ENCODE measurements at regions not wholly inside any gene's neighbourhood (a gene's known extent, or its start where the extent isn't known, plus 50 kb on each side); places are given as distances from the start of the nearest gene placed in this dataset.

DNA sequence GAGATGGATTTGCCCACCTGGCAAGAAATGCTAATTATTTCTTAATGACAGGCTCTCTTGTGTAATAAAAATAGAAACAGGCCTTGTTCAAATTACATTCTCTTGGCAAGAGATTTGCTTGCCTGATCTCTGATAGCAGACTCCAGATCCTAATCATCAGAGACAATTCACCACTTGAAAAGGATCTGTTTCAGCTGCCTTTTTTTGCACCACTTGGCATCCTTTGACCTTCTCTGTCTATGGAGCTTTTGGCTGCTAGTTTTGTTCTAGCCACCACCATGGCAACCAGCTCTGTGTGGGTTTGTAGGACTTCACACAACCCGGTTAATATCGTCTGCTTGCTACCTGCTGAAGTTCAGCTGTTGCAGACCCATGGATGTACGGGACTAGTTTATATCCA, 241.1 kb upstream of the TLL1 start:
- Mint-ChIP-seq H3K27me3 (peaks cover 0 to 5% of the 10 kb centered on the region in 2 donors), H3K27ac (no peak overlapping the region), H3K9me3 (peaks cover 0 to 12% (median 3%) of the 10 kb centered on the region in 3 donors), H3K4me3 (no peak overlapping the region), H3K36me3 (no peaks in the 10 kb centered on the region), H3K4me1 (no peaks in the 10 kb centered on the region)
- no peak overlapping the region for H3K27ac ChIP-seq (ENCODE audit: low read length)
- no peaks in the 10 kb centered on the region for H3K4me1 ChIP-seq (ENCODE audit: control insufficient read depth in 1 of 2, extremely low read depth in 1 of 2, insufficient read depth in 2 of 2, low read length in 2 of 2)
- DNase-seq, result no peak
- no peaks in the 10 kb centered on the region for H3K9me3 ChIP-seq
- H3K36me3 ChIP-seq (ENCODE audit: control insufficient read depth in 2 of 2, extremely low read depth in 1 of 2, insufficient read depth in 1 of 2, low read length in 1 of 2), result no peaks in the 10 kb centered on the region
- no peaks in the 10 kb centered on the region for H3K27me3 ChIP-seq (replicated peaks in 1 of 2; ENCODE audit: control insufficient read depth in 2 of 2, extremely low read depth in 1 of 2, insufficient read depth in 2 of 2, low read length in 1 of 2)
- no peak for ATAC-seq (replicated peaks in 1 of 4)
- no CpG with 5 or more reads among the region's 3 CpGs for WGBS (ENCODE audit: insufficient coverage)
- CTCF ChIA-PET, result no interaction called here
- no peak overlapping the region for H3K4me3 ChIP-seq (ENCODE audit: control insufficient read depth in 1 of 2, extremely low read depth in 1 of 2, low read length in 1 of 2)
- POLR2A ChIA-PET, result no interaction called here

DNA sequence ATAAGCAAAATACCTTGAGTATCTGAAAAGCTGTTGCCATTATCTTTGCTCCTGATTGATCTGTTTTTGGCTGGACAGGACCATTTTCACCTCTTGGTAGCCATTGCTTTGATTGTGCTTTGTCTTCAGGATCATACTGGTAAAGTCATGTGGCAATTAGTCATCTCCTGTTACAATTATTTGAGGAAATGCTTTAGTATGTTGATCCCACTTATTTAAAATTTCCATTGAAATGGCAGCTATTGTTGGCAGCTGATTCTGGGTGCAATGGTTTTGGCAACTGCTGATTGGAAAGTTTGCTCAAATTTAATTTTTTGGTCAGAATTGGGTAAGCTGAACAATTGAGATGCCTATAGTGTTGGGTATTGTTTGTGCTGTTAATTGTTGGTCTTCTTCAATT, 238.3 kb upstream of the TLL1 start:
- H3K27me3 ChIP-seq (replicated peaks in 1 of 2; ENCODE audit: control insufficient read depth in 2 of 2, extremely low read depth in 1 of 2, insufficient read depth in 2 of 2, low read length in 1 of 2), result no peaks in the 10 kb centered on the region
- H3K4me3 ChIP-seq (ENCODE audit: control insufficient read depth in 1 of 2, extremely low read depth in 1 of 2, low read length in 1 of 2), result no peak overlapping the region
- Mint-ChIP-seq H3K27me3 (peaks cover 0 to 5% of the 10 kb centered on the region in 2 donors), H3K9me3 (peaks cover 0 to 12% (median 3%) of the 10 kb centered on the region in 3 donors), H3K36me3 (no peaks in the 10 kb centered on the region), H3K27ac (no peak overlapping the region), H3K4me3 (no peak overlapping the region), H3K4me1 (no peaks in the 10 kb centered on the region)
- ATAC-seq (replicated peaks in 1 of 4), result no peak
- ChIA-PET CTCF (no interaction called here), POLR2A (no interaction called here)
- no peaks in the 10 kb centered on the region for H3K36me3 ChIP-seq (ENCODE audit: control insufficient read depth in 2 of 2, extremely low read depth in 1 of 2, insufficient read depth in 1 of 2, low read length in 1 of 2)
- no peaks in the 10 kb centered on the region for H3K9me3 ChIP-seq
- H3K4me1 ChIP-seq (ENCODE audit: control insufficient read depth in 1 of 2, extremely low read depth in 1 of 2, insufficient read depth in 2 of 2, low read length in 2 of 2), result no peaks in the 10 kb centered on the region
- H3K27ac ChIP-seq (ENCODE audit: low read length), result no peak overlapping the region
- no peak for DNase-seq

DNA sequence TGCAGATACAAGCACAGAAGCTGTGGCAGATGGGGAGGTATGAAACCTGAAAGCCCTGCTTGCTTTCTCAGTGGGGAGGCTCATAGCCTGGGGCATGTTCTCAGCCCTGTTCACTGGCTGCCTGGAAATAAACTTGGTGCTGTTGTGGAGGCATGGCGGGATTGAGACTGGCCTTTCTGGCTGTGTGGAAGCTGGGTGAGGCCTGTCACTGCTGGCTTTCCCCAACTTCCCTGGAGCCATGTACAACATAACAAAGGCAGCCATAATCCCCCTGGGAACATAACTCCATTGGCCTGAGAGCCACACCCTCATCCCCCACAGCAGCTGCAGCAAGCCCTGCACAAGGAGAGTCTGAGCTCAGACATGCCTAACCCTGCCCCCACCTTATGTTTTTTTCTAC, 237.7 kb upstream of the TLL1 start:
- Histone ChIP-seq H3K4me3 (ENCODE audit: control insufficient read depth in 1 of 2, extremely low read depth in 1 of 2, low read length in 1 of 2) (no peak overlapping the region), H3K36me3 (ENCODE audit: control insufficient read depth in 2 of 2, extremely low read depth in 1 of 2, insufficient read depth in 1 of 2, low read length in 1 of 2) (no peaks in the 10 kb centered on the region), H3K27me3 (replicated peaks in 1 of 2; ENCODE audit: control insufficient read depth in 2 of 2, extremely low read depth in 1 of 2, insufficient read depth in 2 of 2, low read length in 1 of 2) (no peaks in the 10 kb centered on the region), H3K27ac (ENCODE audit: low read length) (no peak overlapping the region), H3K9me3 (no peaks in the 10 kb centered on the region), H3K4me1 (ENCODE audit: control insufficient read depth in 1 of 2, extremely low read depth in 1 of 2, insufficient read depth in 2 of 2, low read length in 2 of 2) (no peaks in the 10 kb centered on the region)
- no CpG with 5 or more reads among the region's 1 CpG for WGBS (ENCODE audit: insufficient coverage)
- POLR2A ChIA-PET, result no interaction called here
- peaks cover 0 to 5% of the 10 kb centered on the region in 2 donors for H3K27me3 Mint-ChIP-seq
- H3K9me3 Mint-ChIP-seq, result peaks cover 0 to 12% (median 3%) of the 10 kb centered on the region in 3 donors
- DNase-seq, result no peak
- H3K4me3 Mint-ChIP-seq, result no peak overlapping the region
- CTCF ChIA-PET, result no interaction called here
- H3K36me3 Mint-ChIP-seq, result no peaks in the 10 kb centered on the region
- no peak for ATAC-seq (replicated peaks in 1 of 4)
- no peaks in the 10 kb centered on the region for H3K4me1 Mint-ChIP-seq
- H3K27ac Mint-ChIP-seq, result no peak overlapping the region

DNA sequence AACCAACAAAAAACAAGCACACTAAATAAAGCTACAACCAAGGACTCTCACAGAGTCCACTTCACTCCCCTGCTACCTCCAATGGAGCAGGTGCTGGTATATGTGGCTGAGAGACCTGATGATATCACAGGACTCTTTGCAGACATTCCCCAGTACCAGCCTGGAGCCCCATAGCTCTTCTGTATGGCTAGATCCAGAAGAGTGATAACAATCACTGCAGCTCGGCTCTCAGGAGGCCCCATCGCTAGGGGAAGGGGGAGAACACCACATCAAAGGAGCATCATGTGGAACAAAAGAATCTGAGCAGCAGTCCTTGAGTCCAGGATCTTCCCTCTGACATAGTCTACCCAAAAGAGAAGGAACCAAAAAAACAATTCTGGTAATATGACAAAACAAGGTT, 237.1 kb upstream of the TLL1 start:
- no peaks in the 10 kb centered on the region for H3K9me3 ChIP-seq
- H3K9me3 Mint-ChIP-seq, result peaks cover 0 to 12% (median 3%) of the 10 kb centered on the region in 3 donors
- H3K4me1 Mint-ChIP-seq, result no peaks in the 10 kb centered on the region
- DNase-seq (no peak), ATAC-seq (replicated peaks in 1 of 4) (no peak)
- H3K4me3 Mint-ChIP-seq, result no peak overlapping the region
- no peaks in the 10 kb centered on the region for H3K36me3 Mint-ChIP-seq
- no peaks in the 10 kb centered on the region for H3K4me1 ChIP-seq (ENCODE audit: control insufficient read depth in 1 of 2, extremely low read depth in 1 of 2, insufficient read depth in 2 of 2, low read length in 2 of 2)
- H3K36me3 ChIP-seq (ENCODE audit: control insufficient read depth in 2 of 2, extremely low read depth in 1 of 2, insufficient read depth in 1 of 2, low read length in 1 of 2), result no peaks in the 10 kb centered on the region
- H3K27ac Mint-ChIP-seq, result no peak overlapping the region
- peaks cover 0 to 4% of the 10 kb centered on the region in 2 donors for H3K27me3 Mint-ChIP-seq
- no CpG with 5 or more reads among the region's 2 CpGs for WGBS (ENCODE audit: insufficient coverage)
- CTCF ChIA-PET, result no interaction called here
- H3K27me3 ChIP-seq (replicated peaks in 1 of 2; ENCODE audit: control insufficient read depth in 2 of 2, extremely low read depth in 1 of 2, insufficient read depth in 2 of 2, low read length in 1 of 2), result no peaks in the 10 kb centered on the region
- no peak overlapping the region for H3K4me3 ChIP-seq (ENCODE audit: control insufficient read depth in 1 of 2, extremely low read depth in 1 of 2, low read length in 1 of 2)
- POLR2A ChIA-PET, result no interaction called here
- no peak overlapping the region for H3K27ac ChIP-seq (ENCODE audit: low read length)

DNA sequence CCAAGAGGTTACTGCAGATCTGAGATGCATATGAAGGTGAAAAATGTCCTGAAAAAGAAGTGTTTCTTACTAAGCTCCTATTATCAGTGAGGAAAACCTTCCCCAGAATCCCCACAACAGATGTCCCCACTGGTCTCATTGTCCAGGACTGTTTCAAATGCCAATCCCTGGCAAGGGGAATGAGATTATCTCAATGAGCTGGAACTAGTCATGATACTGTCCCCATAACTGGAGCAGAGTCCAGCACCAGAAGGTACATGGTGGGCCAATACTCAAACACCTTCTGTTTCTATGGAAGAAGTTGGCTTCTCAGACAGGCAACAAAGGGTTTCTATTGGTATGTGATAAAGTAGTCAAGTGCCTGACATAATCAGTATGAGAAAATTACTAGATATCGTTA, 221.1 kb upstream of the TLL1 start:
- Histone ChIP-seq H3K27me3 (replicated peaks in 1 of 2; ENCODE audit: control insufficient read depth in 2 of 2, extremely low read depth in 1 of 2, insufficient read depth in 2 of 2, low read length in 1 of 2) (no peaks in the 10 kb centered on the region), H3K4me1 (ENCODE audit: control insufficient read depth in 1 of 2, extremely low read depth in 1 of 2, insufficient read depth in 2 of 2, low read length in 2 of 2) (no peaks in the 10 kb centered on the region), H3K27ac (ENCODE audit: low read length) (no peak overlapping the region), H3K36me3 (ENCODE audit: control insufficient read depth in 2 of 2, extremely low read depth in 1 of 2, insufficient read depth in 1 of 2, low read length in 1 of 2) (no peaks in the 10 kb centered on the region), H3K9me3 (no peaks in the 10 kb centered on the region), H3K4me3 (ENCODE audit: control insufficient read depth in 1 of 2, extremely low read depth in 1 of 2, low read length in 1 of 2) (no peak overlapping the region)
- WGBS (ENCODE audit: insufficient coverage), result no CpG with 5 or more reads among the region's 1 CpG
- no peaks in the 10 kb centered on the region for H3K27me3 Mint-ChIP-seq
- H3K4me1 Mint-ChIP-seq, result no peaks in the 10 kb centered on the region
- H3K36me3 Mint-ChIP-seq, result no peaks in the 10 kb centered on the region
- H3K4me3 Mint-ChIP-seq, result no peak overlapping the region
- peaks cover 0 to 5% (median 0%) of the 10 kb centered on the region in 3 donors for H3K9me3 Mint-ChIP-seq
- ChIA-PET CTCF (no interaction called here), POLR2A (interaction anchor here in 1 of 2 donors (0.7 kb wide), 1 partner anchor 20 kb away, joined by 4 read pairs; no protein-coding TSS in a partner anchor)
- ATAC-seq (replicated peaks in 1 of 4) (no peak), DNase-seq (no peak)
- no peak overlapping the region for H3K27ac Mint-ChIP-seq

DNA sequence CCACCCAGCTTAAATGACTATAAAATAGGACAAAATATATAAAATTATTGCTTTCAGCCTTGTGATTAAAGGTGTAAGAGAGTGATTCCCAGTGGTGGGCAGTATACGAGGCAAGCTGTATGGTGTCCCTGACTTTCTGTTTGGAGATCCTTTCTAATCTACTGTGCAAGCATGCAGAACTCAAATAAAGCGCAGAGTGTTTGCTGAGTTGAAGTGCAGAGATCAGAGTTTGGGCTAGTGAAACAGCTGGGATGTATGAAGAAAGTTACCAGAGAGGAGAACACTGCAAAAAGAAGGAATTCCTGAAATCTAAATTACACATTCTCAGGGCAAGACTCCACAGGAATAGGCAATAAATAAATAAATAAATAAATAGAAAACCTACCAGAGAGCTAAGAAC, 218.5 kb upstream of the TLL1 start:
- H3K4me3 Mint-ChIP-seq, result no peak overlapping the region
- POLR2A ChIA-PET, result no interaction called here
- no peak for ATAC-seq (replicated peaks in 1 of 4)

DNA sequence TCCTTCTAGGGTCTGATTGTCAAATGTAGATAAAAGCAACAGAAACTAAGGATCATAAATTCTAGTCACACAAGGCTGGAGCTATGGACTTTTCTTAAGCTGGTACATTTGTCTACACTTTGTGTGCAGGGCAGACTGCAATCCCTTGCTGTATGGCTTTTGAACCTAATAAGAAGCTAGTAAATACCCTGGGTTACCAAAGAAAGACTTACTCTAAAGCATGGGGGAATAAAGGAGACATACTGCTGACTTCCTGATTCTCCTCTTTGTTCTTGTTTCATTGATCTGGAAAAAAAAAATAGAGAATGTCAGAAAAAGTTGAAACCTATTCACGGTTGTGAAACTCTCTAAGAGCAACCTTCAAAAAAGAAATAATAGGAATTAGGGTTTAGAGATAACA, 216.6 kb upstream of the TLL1 start:
- H3K4me1 Mint-ChIP-seq, result no peaks in the 10 kb centered on the region
- Histone ChIP-seq H3K36me3 (ENCODE audit: control insufficient read depth in 2 of 2, extremely low read depth in 1 of 2, insufficient read depth in 1 of 2, low read length in 1 of 2) (no peaks in the 10 kb centered on the region), H3K27me3 (replicated peaks in 1 of 2; ENCODE audit: control insufficient read depth in 2 of 2, extremely low read depth in 1 of 2, insufficient read depth in 2 of 2, low read length in 1 of 2) (no peaks in the 10 kb centered on the region), H3K4me1 (ENCODE audit: control insufficient read depth in 1 of 2, extremely low read depth in 1 of 2, insufficient read depth in 2 of 2, low read length in 2 of 2) (no peaks in the 10 kb centered on the region), H3K27ac (ENCODE audit: low read length) (no peak overlapping the region), H3K9me3 (no peaks in the 10 kb centered on the region), H3K4me3 (ENCODE audit: control insufficient read depth in 1 of 2, extremely low read depth in 1 of 2, low read length in 1 of 2) (no peak overlapping the region)
- ATAC-seq (replicated peaks in 1 of 4) (no peak), DNase-seq (no peak)
- no peak overlapping the region for H3K4me3 Mint-ChIP-seq
- no peaks in the 10 kb centered on the region for H3K27me3 Mint-ChIP-seq
- ChIA-PET CTCF (no interaction called here), POLR2A (no interaction called here)
- no peaks in the 10 kb centered on the region for H3K36me3 Mint-ChIP-seq
- WGBS (ENCODE audit: insufficient coverage), result no CpG with 5 or more reads among the region's 1 CpG
- no peak overlapping the region for H3K27ac Mint-ChIP-seq
- peaks cover 0 to 5% (median 0%) of the 10 kb centered on the region in 3 donors for H3K9me3 Mint-ChIP-seq

More for the DNA sequence above, 218.5 kb upstream of the TLL1 start:
- DNase-seq, result no peak
- WGBS (ENCODE audit: insufficient coverage), result 94% methylated on average over 2 of the region's 2 CpGs
- H3K4me3 ChIP-seq (ENCODE audit: control insufficient read depth in 1 of 2, extremely low read depth in 1 of 2, low read length in 1 of 2), result no peak overlapping the region
- CTCF ChIA-PET, result no interaction called here
- Mint-ChIP-seq H3K27me3 (no peaks in the 10 kb centered on the region), H3K4me1 (no peaks in the 10 kb centered on the region), H3K9me3 (peaks cover 0 to 5% (median 0%) of the 10 kb centered on the region in 3 donors), H3K36me3 (no peaks in the 10 kb centered on the region), H3K27ac (no peak overlapping the region)
- no peaks in the 10 kb centered on the region for H3K36me3 ChIP-seq (ENCODE audit: control insufficient read depth in 2 of 2, extremely low read depth in 1 of 2, insufficient read depth in 1 of 2, low read length in 1 of 2)
- no peaks in the 10 kb centered on the region for H3K4me1 ChIP-seq (ENCODE audit: control insufficient read depth in 1 of 2, extremely low read depth in 1 of 2, insufficient read depth in 2 of 2, low read length in 2 of 2)
- H3K27me3 ChIP-seq (replicated peaks in 1 of 2; ENCODE audit: control insufficient read depth in 2 of 2, extremely low read depth in 1 of 2, insufficient read depth in 2 of 2, low read length in 1 of 2), result no peaks in the 10 kb centered on the region
- no peak overlapping the region for H3K27ac ChIP-seq (ENCODE audit: low read length)
- no peaks in the 10 kb centered on the region for H3K9me3 ChIP-seq

Data from T-cell (primary cell).